Stimulated activated naive CD4-positive, alpha-beta T cell (primary cell): ENCODE measurements at regions not wholly inside any gene's neighbourhood (a gene's known extent, or its start where the extent isn't known, plus 50 kb on each side); places are given as distances from the start of the nearest gene placed in this dataset.

Experiments used
- DNase-seq, 6 experiments: peaks; one replicate each; lab custom pipeline; 2025; lab: John Stamatoyannopoulos, UW

DNA sequence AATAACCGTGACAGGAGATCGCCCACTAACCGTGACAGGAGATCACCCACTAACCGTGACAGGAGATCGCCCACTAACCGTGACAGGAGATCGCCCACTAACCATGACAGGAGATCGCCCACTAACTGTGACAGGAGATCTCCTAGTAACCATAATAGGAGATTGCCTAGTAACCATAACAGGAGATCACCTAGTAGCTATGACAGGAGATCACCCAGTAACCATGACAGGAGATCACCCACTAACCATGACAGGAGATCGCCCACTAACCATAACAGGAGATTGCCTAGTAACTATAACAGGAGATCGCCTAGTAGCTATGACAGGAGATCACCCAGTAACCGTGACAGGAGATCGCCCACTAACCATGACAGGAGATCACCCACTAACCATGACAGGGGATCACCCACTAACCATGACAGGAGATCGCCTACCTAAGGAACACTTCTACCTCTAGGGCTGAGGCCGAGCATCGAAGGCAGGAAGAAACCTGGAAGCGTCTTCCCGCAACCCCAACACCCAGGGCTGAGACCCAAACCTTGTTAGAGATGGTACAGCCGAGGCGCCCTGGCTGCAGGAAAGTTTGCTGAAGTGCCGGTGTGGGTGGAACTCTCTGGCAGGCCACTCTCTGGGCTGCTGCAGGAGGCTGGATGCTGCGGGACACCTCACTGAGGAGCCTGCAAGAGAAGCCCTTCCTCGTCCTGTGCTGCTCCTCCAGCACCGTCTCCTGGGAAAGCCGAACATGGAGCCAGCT is 67.5 kb upstream of the THY1 start:
- DNase-seq, result no peak

DNA sequence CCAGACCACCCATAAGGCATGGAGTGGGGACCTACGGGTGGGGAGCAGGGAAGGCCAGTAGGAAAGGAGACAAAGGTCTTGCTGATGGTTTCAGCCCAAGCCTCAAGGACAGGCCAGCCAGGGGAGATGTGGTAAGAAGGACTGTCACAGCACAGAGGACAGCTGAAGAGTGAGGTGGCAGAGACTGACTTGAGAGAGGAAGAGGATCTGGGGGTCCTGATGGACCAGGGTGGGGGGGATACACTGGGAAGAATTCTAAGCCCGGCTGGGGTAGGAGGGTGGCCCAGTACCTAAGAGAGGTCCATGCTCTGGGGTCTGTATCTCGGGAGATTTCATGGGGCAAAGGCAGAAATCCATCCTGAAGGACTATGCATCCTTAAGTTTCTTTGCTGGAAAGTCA is 66.1 kb upstream of the THY1 start:
- DNase-seq, result no peak

DNA sequence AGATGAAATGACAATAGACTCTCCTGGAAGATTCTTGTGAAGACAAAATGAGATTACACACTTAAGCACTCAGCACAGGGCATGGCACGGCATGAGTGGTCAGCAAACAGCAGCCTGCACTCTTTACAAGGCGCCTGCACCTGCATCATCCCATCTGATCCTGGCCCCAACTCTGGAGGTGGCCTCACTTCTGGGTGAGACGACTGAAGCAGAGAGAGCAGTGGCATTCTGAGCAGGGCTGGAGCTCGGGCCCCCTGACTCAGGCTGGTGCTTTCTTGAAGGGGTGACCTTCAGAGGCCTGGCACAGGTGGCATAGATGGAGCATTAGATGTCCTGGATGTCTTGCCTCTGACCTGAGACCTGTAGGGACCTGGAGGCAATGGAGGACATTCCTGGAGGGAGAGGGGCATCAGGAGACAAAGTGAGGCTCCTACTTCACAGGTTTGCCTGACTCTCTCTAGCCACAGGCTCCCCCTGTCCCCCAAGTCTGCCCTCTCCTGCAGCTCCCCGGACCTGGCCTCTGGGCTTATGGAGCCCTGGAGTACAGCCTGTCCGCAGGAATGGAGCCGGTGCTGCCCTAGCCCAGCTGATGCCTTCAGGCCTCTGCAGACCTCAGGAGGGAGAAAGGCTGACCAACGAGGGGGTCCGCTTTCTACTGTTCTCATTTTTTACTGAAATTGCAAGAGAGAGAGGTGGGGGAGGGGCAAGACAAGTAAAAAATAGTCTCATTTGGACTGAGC is 65.5 kb upstream of the THY1 start:
- no peak for DNase-seq

DNA sequence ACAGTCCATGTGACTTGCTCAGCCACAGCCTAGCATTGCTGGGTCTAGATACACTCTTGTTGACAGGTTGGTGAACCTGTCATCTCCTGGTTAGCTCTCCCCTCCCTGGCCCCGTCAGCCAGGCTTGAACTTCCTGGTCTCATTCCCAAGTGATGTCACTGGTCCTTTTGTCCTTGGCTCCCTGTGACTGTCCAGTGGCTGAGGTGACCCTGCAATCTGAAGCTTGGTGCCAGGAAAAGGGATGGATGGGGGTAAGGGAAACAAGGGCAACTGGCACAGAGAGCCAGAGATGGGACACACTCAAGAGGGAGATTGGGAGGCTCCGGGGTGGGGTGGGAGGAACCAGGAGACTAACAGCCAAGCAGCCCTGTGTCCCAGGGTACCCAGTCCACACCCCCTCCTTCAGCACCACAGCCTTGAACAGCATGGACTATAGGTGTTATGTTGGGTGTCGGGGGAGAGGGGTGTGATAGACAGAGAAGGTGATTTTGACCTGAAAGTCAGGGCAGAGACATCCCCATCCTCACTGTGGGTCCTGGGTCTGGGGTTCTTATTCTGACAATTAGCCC is 63.8 kb upstream of the THY1 start:
- no peak for DNase-seq

DNA sequence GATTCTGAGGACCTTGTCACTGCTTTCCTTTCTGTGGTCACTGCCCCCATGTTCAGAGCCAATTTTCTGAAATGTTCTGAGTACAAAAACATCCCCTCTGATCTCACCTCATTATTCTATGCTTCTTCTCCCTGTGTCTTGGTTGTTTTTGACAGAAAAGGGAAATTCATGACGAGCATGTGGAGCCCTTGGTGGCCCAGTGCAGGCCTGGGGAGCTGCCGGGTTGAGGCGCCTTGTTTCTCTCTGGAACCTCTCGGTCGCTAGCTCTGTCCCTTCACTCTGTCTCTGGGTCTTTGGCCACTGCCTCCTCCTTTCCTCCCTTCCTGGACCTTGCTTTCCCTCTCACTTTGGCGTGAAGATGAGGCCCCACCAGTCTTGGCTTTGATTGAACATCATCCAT is 63.0 kb upstream of the THY1 start:
- no peak for DNase-seq

DNA sequence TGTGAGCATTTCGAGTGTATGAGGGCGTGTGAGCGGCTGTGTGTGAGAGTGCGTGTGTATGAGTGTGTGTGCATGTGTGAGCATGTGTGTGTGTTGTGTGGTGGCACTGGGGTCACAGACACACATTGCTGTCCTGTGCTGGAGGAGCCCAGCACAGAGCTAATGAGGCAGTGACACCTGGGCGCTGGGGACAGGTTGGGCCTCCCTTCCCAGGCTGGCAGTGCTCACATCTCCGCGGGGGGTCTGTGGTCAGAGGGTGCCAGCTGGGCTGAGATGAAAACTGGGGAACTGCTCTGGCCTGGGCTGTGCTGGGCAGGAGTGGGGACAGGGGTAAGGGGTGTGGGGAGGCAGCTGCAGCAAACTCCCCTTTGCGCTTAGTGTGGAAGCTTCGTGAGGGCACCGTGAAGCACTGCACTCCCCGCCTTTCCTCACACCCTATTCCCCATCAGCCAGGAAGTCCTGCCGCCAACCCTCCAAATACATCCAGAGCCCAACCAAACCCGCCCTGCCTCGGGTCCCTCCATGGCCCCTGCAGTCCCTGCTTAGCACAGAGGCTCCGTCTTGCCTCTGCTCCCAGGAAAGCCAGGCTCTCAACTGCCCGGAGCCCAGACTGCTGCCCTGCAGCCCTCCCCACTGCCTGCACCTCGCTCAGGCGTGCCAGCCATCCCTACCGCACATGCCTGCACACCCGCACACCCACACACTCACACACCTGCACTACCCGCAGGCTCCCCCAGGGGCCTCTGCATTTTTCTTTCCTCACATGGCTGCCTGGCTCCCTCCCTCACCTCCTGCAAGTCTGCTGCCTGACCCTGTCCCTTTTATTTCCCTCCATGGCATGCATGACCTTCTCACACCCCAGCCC is 62.0 kb upstream of the THY1 start:
- DNase-seq, result no peak

DNA sequence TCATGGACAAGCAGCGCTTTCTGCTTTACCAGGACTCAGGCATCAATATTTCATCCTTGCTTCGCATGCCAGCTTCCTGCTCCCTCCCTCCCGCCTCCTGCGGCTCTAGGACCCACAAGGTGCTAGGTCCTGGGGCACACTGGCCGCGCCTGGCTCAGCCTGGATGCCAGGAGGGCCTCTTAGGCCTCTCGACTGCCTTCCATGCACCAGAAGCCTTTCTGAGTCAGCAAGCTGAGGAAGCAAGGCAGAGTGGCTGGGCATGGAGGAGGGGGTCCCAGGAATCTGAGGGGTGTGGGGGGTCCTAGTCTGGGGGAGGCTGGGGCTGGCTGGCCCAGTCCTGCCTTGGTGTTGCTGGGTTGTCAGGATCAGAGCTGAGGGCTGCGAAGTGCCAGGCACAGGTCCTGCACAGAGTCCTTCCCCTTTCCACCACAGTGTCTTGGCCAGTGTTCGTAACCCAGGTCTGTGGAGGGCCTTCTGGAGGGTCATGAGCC is 61.0 kb upstream of the THY1 start:
- no peak for DNase-seq

DNA sequence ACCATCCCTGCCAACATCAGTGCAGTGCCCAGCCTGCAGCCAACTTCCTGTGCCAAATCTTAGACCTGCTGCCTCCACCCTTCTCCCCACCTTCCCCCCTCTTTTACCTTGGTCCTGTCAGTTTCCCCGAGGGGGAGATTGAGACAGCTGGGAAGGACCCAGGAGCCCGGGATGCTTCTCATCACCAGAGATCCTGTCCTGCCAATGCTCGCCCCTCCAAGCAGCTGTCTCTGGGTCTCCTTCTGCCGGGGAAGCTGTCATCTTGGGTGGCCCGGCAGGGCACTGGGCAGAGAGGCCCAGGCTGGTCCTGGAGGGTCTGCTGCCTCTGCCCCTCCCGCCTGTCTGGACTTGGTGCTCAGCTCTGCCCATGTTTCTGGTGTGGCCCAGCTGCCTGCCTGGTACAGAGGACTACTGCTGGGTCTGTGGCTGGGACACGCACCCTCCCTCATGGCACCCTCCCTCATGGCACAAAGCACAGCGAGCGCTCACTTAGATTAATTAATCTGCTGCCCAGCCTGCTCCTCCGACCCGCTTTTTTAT is 60.4 kb upstream of the THY1 start:
- DNase-seq, result no peak

DNA sequence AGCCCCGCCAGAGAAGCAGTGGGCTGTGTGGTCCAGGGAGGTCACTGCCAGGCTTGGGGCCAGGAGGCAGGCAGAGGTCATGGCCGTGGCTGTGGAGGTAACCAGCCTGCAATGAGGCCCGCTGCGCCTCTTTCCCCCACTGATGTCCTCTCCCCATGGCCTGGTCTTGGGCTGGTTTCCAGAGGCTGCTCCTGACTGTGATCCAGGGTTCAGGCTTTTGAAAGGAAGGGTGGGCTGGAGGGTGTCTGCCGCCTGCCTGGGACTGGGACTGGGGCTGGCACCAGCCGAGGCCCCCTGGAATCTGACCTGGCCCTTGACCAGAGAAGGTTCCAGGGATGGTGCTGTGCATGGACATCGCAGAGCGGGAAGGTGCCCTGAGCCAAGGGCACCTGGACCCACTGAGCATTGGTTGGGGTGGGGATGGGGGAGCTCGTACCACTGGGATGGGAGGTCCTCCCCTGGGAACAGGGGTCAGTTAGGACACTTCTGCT is 59.6 kb upstream of the THY1 start:
- DNase-seq, result no peak

DNA sequence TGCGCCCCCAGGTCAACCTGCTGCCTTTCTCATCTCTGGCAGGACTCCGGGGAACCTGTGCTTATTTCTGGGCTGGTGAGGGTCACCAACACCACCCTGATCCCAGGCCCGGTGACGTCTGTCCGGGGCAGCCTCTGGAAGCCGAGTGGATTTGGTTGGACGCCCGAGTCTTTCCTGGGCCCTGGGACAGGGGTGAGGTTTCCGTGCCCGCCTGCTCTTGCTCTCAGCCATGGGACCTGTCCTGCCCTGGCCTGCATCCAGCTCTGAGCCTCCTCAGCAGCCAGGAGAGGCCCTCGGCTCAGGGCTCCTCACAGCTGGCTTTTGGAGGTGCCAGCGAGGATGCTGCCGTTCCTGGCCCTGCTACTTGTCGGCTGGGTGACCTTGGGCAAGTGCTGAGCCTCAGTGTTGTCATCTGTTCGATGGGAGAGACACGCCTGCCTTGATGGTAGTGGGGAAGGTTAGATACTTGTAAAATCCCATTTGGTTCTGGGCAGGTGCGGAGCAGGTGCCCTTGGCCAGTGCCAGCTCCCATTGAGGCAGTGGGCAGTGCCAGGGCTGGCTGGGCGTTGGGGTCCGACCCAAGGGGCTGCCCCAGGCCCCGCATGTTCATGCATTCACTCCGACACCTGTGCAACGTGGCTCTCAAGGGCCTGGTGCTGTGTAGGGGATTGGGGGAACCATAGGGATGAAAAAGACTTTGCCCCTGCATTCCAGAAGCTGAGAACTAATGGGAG is 58.9 kb upstream of the THY1 start:
- DNase-seq, result no peak

DNA sequence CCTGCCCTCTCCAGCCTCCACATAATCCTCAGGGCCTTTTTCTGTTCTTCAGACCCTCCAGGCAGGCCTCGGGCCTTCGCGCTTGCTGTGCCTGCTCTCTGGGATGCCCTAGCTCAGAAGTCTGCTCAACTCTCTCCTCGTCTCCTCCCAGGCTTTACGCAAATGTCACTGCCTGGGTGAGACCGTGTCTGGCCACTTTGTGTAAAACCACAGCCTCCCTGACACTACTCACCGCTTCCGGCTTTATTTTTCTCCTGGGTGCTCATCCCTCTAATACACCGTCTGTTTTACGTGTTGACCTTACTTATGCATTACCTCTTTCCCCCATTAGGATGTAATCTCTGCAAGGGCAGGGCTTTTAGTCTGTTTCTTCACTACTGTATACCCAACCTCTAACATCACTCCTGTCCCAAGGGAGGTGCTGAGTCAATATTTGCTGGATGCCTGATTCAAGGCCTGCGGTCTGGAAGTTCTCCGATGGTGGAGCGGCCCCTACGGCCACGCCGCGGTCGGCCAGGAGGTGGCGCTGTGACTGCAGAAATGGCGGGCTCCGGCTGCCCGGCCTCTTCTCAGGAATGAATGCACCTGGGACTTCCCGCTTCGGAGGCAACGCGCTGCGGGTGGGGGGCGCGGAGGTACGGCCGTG is 58.2 kb upstream of the THY1 start:
- DNase-seq, result peak; percentile 18 to 55 (median 36)

DNA sequence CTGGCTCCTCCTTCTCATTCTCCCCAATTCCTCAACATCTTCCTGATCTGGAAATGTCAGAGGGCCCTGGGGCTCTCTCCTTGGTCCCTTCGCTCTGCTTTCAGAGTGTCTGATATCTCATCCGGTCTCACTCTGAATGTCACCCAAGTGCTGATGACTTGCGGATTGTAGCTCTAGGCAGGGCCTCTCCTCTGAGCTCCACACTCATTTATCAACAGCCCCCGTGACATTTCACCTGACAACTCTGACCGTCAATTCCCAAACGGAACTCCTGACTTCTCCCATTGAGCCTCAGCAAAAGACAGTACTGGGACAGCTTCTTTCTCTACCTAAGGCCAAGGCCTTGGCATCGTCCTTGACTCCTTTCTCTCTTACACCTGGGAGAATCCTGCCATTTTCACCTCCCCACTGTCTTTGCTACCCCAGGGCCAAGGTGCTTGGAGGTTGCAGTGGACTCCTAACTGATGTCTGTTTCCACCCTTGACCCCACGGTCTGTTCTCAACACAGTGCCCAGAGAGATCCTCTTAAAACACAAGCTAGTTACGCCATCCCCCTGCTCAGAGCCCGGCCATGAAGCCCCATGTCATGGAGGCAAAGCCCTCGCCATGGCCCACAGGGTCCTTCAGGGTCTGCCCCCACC is 57.5 kb upstream of the THY1 start:
- DNase-seq, result no peak

DNA sequence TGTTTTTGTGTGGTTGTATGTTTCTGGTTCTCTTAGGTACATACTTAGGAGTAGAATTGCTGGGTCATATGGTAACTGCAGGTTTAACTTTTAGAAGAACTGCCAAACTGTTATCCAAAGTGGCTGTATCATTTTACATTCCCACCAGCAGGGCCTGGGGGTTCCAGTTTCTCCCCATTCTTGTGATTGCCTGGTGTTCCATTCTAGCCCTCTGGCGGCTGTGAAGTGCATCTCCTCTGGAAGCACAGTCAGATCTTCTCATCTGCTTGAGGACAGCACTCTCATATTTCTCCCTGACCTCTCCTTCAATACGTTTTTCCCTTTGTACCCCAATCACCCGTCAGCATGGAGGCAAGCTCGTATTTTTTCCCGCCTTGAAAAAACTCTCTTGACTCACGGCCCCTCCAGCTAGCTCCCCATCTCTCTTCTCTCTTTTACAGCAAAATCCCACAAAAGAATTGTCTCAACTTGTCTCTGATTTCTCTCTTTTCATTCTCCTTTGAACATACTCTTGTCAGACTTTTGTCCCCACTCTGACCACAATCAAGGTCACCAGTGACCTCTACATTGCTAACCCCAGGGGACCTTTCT is 56.8 kb upstream of the THY1 start:
- no peak for DNase-seq

DNA sequence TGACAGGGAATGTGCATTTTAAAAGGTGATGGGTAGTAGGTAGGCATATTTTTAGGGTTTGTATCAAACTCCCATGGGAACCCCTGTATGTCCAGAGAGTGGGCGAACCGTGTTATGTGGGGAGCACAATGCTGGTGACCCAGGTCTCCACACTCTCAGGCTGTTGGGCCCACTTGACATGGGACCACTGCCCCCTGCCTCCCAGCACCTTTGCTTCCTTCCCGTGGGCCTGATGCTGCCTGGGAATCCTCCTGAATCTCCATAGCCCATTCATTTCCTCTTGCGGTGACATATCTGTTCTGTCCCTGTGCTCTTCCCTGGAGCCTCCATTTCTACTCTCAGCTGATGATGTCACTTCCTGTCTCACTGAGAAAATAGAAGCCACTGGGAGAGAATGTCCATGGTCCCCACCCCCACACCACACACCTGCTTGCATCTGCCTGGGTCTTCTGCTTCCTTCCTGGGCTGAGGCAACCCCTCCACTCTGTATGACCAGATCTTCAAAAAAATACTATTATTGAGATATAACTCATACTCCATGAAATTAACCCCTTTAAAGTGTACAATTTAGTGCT is 55.8 kb upstream of the THY1 start:
- no peak for DNase-seq

DNA sequence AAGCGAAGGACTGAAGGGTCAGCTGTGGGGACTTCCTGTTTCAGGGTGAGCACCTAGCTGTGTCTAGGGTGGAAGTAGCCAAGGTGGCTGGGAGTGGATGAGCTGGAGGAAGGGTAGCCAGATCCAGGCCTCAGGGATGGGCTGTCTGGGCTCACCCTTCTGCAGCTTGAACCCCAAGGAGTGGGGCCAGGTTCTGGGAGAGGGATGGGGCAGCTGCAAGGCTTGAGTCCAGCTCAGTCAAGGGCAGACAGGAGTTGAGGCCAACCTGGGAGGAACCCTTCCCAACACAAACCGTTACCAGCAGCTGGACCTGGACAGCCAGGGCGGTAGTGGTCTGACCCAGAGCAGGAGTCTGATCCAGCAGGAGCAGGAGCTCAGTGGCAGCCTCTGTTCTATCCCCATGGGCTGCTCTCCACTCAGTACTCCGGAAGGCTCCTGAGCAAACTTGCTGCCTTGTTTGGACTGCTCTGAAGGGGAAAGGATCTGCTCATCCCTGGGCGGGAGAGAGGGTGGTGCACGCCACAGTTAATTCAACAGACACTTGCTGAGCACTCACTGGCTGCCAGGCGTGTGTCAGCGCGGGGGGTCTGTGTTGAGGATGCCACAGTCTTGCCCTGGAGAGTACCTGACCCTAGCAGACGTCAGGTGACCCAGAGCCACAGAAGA is 53.8 kb upstream of the THY1 start:
- no peak for DNase-seq

DNA sequence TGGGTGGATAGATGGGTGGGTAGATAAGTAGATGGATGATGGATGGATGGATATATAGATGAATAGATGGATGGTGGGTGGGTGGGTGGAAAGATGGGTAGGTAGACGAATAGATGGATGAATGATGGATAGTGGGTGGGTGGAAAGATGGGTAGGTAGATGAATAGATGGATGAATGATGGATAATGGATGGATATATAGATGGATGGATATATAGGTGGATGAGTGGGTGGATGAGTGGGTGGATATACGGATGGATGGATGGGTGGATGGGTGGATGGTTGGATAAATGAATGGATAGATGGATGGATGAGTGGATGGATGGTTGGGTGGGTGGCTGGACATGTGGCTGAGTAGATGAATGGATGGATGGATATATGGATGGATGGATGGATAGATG is 53.1 kb upstream of the THY1 start:
- DNase-seq, result no peak

DNA sequence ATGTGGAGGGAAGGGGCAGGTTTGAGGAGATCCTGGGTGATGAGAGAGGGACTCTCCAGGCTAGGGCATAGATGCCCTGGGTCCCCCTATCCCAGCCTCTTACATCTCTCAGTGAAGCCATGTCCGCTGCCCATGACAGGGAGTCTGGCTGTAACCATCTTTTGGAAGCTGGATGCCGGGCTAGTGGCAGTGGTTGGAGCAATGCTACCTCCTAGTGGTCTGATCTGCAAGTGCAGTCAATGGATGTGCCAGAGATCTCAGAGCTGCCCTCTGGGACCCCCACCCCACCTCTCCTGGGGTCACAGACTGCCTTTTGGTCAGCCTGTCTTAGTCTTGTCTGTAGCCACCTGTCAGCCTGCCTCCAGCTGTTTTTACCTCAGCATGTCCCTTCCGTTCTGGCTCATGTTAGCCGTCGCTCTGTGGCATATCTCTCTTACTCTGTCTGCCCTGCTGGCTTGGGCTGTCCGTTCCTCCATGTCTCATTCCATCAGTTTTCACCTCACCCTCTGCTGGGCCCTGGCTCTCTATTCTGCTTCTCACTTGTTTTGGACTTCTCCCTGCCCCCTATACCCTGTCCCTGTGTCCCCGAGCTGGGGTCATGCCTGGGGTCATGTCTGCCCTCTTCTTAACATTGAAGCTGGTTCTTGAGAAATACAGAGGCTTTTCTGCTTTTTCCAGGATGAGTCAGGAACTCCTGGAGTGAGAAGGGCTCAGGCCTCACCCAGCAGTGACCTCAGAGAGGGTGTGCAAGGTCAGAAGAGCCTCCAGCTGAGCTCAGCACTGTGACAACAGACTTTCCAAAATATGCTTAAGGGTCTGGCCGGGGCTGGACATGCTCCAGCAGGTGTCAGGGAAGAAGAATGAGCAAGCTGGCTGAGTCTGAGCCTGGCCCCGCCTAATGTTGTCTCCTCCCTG is 52.0 kb upstream of the THY1 start:
- DNase-seq, result peak; percentile 2 to 40 (median 24)
